OCI-LY1 (cell line): ENCODE measurements at regions not wholly inside any gene's neighbourhood (a gene's known extent, or its start where the extent isn't known, plus 50 kb on each side); places are given as distances from the start of the nearest gene placed in this dataset.

Experiments used
- H2AFZ ChIP-seq: fragments of 200-600 bp; sonication (generic), shearing (Covaris generic); 2 replicates; pipeline ENCODE4 v1.6.0; 2014; ENCODE audit warnings: antibody characterized with exemption, mild to moderate bottlenecking, low read length
- H3F3A ChIP-seq: fragments of 200-600 bp; sonication (generic), shearing (Covaris generic); 2 replicates; pipeline ENCODE4 v1.6.0; 2014; ENCODE audit warnings: mild to moderate bottlenecking, antibody characterized with exemption, low read length, moderate library complexity; ENCODE audit not compliant: insufficient read depth
- H3K27ac ChIP-seq: fragments of 200-600 bp; sonication (generic); 2 replicates; pipeline ENCODE4 v1.5.1; 2014; ENCODE audit warnings: low read length, mixed run types, mild to moderate bottlenecking, low read depth; ENCODE audit not compliant: poor library complexity, severe bottlenecking
- H3K27me3 ChIP-seq: fragments of 200-600 bp; sonication (generic); 2 replicates; pipeline ENCODE4 v1.6.0; 2014; ENCODE audit warnings: antibody characterized with exemption, mild to moderate bottlenecking, low read length, moderate library complexity; ENCODE audit not compliant: insufficient read depth
- H3K36me3 ChIP-seq: fragments of 200-600 bp; sonication (generic); 2 replicates; pipeline ENCODE4 v1.6.1; 2014; ENCODE audit warnings: mild to moderate bottlenecking, antibody characterized with exemption, low read length, moderate library complexity, mixed read lengths; ENCODE audit not compliant: insufficient read depth
- H3K4me1 ChIP-seq: fragments of 200-600 bp; sonication (generic); 2 replicates; pipeline ENCODE4 v1.5.1; 2014; ENCODE audit warnings: mild to moderate bottlenecking, low read length, moderate library complexity; ENCODE audit not compliant: insufficient read depth, severe bottlenecking
- H3K4me2 ChIP-seq: fragments of 200-600 bp; sonication (generic), shearing (Covaris generic); 2 replicates; pipeline ENCODE4 v1.6.1; 2014; ENCODE audit warnings: low read length
- H3K4me3 ChIP-seq: fragments of 200-600 bp; sonication (generic); 2 replicates; pipeline ENCODE4 v1.5.1; 2014; ENCODE audit warnings: low read length, low read depth, mild to moderate bottlenecking, mixed read lengths; ENCODE audit not compliant: poor library complexity, severe bottlenecking
- H3K79me2 ChIP-seq: fragments of 200-600 bp; shearing (Covaris generic); 2 replicates; pipeline ENCODE4 v1.6.1; 2016; ENCODE audit warnings: mixed run types, low read length, mixed read lengths; ENCODE audit not compliant: insufficient read depth
- H3K9ac ChIP-seq: fragments of 200-600 bp; sonication (generic), shearing (Covaris generic); 2 replicates; pipeline ENCODE4 v1.6.1; 2014; ENCODE audit warnings: mild to moderate bottlenecking, low read length, mixed read lengths
- H3K9me2 ChIP-seq: fragments of 200-600 bp; sonication (generic), shearing (Covaris generic); 2 replicates; pipeline ENCODE4 v1.6.1; 2014; ENCODE audit warnings: low read depth, mild to moderate bottlenecking, low read length, mixed read lengths
- H3K9me3 ChIP-seq: fragments of 200-600 bp; shearing (Covaris generic); 2 replicates; pipeline ENCODE4 v1.6.1; 2014; ENCODE audit warnings: low read length, mixed read lengths
- H4K20me1 ChIP-seq: fragments of 200-600 bp; sonication (generic), shearing (Covaris generic); 2 replicates; pipeline ENCODE4 v1.6.0; 2016; ENCODE audit warnings: mild to moderate bottlenecking, low read length; ENCODE audit not compliant: insufficient read depth
- CTCF ChIP-seq: fragments of 200-600 bp; sonication (generic), shearing (Covaris generic); IDR thresholded peaks from 2 replicates; pipeline ENCODE4 v1.5.1; 2017; ENCODE audit warnings: mild to moderate bottlenecking, antibody characterized with exemption, low read length, moderate library complexity, mixed read lengths
- EZH2 ChIP-seq: fragments of 200-600 bp; sonication (generic), shearing (Covaris generic); IDR thresholded peaks from 2 replicates; pipeline ENCODE4 v1.8.0; 2017; ENCODE audit warnings: borderline replicate concordance, mixed run types, mild to moderate bottlenecking, antibody characterized with exemption, low read length, moderate library complexity, mixed read lengths

DNA sequence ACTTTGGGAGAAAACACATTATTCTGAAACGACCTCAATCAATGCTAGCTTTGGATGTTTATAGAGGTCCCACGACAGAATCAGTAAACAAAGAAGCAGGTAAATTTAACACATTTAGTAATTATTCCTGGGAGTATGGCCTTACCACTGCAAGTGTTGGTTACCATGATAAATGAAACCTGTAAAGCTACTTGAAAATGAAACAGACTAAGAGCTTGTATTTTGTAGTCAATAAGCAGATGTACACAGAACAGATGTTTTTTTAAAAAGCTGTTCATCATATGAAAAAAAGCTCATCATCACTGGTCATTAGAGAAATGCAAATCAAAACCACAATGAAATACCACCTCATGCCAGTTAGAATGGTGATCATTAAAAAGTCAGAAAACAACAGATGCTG, 295.3 kb upstream of the XYLT1 start:
- Histone ChIP-seq H3K4me1 (no peaks in the 10 kb centered on the region), H3K4me2 (no peak overlapping the region), H3K9me3 (no peaks in the 10 kb centered on the region), H4K20me1 (no peaks in the 10 kb centered on the region), H3K79me2 (no peaks in the 10 kb centered on the region), H3K4me3 (no peak overlapping the region), H3K9ac (no peak overlapping the region), H3K9me2 (no peaks in the 10 kb centered on the region), H2AFZ (no peak overlapping the region), H3F3A (no peaks in the 10 kb centered on the region), H3K36me3 (no peaks in the 10 kb centered on the region), H3K27me3 (no peaks in the 10 kb centered on the region), H3K27ac (no peak overlapping the region)
- no peak for TF ChIP-seq CTCF

DNA sequence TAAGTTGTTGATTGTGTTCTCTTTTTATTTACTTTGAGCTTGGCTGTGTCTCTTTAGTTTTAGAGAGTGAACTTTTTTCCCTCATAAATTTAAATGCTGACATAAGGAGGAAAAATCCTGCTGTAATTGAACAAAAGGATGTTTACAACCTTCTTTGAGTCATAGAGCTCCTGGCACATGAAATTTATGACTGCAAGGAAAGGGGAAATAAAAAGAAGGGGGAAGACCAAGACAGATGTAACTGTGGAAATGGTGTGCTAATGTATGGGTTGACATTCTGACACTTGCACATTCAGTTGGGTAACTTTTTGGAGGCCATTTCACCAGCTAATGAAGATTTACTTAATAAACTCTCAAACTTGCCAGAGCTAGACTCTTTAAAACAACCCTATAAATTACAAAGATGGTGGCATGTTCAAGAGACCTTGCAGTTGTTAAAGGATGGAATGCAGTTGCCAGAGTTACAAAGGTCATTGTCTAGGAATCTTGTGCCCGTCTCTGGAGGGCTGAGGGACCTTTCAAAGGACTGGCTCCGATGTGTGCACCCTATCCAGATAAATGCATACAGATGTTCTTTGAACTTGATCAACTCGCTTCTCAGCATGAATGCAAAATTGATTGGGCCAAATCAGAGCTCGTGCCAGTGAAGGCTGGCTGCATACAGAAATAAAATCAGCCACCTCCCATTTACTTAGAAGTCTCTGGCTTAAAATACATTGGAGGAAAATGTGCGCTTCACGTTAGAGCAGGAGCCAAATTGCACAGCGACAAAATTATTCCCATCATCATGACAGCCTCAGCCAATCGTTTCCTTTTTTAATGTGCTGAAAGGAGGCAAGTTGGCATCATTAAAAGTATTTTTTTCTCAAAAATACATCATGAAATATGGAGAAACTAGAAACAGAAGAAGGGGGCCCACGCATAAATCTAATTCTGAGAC, 289.0 kb upstream of the XYLT1 start:
- Histone ChIP-seq H3K27me3 (no peaks in the 10 kb centered on the region), H3K4me3 (no peak overlapping the region), H3K9me2 (no peaks in the 10 kb centered on the region), H3K36me3 (no peaks in the 10 kb centered on the region), H3F3A (no peaks in the 10 kb centered on the region), H3K9me3 (no peaks in the 10 kb centered on the region), H3K79me2 (no peaks in the 10 kb centered on the region), H2AFZ (no peak overlapping the region), H3K4me2 (no peak overlapping the region), H4K20me1 (no peaks in the 10 kb centered on the region), H3K9ac (no peak overlapping the region), H3K27ac (no peak overlapping the region), H3K4me1 (no peaks in the 10 kb centered on the region)
- TF ChIP-seq EZH2 (no peak), CTCF (no peak)

DNA sequence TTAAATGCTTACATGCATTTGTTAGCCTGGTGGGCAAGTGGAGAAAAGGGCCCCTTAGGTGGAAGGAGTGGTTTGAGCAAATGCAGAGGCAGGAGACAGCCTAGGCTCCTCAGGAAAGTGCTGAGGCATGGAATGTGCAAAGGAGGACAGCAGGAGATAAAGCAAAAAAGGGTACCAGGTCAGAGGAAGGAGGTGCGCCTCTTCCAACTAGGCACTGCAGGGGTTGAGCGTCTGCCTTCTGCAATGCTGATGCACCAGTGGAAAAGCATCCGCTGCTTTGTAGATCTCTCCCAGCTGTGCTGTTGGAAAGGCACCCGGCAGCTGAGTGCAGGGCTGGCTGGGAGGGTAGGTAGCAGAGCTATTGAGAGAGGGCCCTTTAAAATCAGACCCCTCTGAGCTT, 287.0 kb upstream of the XYLT1 start:
- H3K4me2 ChIP-seq = no peak overlapping the region
- no peaks in the 10 kb centered on the region for H3K4me1 ChIP-seq
- H3K9me3 ChIP-seq = no peaks in the 10 kb centered on the region
- no peaks in the 10 kb centered on the region for H3K36me3 ChIP-seq
- no peak overlapping the region for H3K27ac ChIP-seq
- no peak overlapping the region for H3K9ac ChIP-seq
- H3F3A ChIP-seq = no peaks in the 10 kb centered on the region
- H3K4me3 ChIP-seq = no peak overlapping the region
- H2AFZ ChIP-seq = no peak overlapping the region
- TF ChIP-seq CTCF (no peak), EZH2 (no peak)
- H3K79me2 ChIP-seq = no peaks in the 10 kb centered on the region
- no peaks in the 10 kb centered on the region for H3K27me3 ChIP-seq
- no peaks in the 10 kb centered on the region for H3K9me2 ChIP-seq
- no peaks in the 10 kb centered on the region for H4K20me1 ChIP-seq
